NOMO-1 treated with DMSO at 0.1 percent for 48 hours (cell line): ENCODE measurements at regions not wholly inside any gene's neighbourhood (a gene's known extent, or its start where the extent isn't known, plus 50 kb on each side); places are given as distances from the start of the nearest gene placed in this dataset.
"Not testable (repeated sequence)": the region's sequence is repeated elsewhere in the genome, so short reads cannot be mapped to it uniquely, and the experiment has no call there.

ENCODE experiments used
- DNase-seq: peaks from one replicate; lab custom pipeline; 2025; ENCODE audit not compliant: unreplicated experiment; lab: John Stamatoyannopoulos, UW

GRCh38 chr2:35962585-35963146 is 392.9 kb upstream of the CRIM1 start:
- DNase-seq = no peak

- no peak for DNase-seq
These were observed 395.0 kb upstream of the CRIM1 start for GRCh38 chr2:35960596-35960995.

- DNase-seq = not testable (repeated sequence)
These were observed 398.5 kb upstream of the CRIM1 start for GRCh38 chr2:35957053-35957452.

- no peak for DNase-seq
These were observed 409.1 kb upstream of the CRIM1 start for GRCh38 chr2:35946478-35946877.

- no peak for DNase-seq
These were observed 416.7 kb upstream of the CRIM1 start for GRCh38 chr2:35938838-35939237.

- DNase-seq = no peak
These were observed 422.5 kb upstream of the CRIM1 start for GRCh38 chr2:35933031-35933430.

- no peak for DNase-seq
These were observed 423.2 kb upstream of the CRIM1 start for GRCh38 chr2:35932276-35932963.

GRCh38 chr2:35931626-35932025 is 424.0 kb upstream of the CRIM1 start:
- no peak for DNase-seq

- DNase-seq = no peak
These were observed 424.5 kb upstream of the CRIM1 start for GRCh38 chr2:35931115-35931514.

- no peak for DNase-seq
These were observed 426.0 kb upstream of the CRIM1 start for GRCh38 chr2:35929551-35929950.

GRCh38 chr2:35920061-35920460 is 435.5 kb upstream of the CRIM1 start:
- no peak for DNase-seq

- DNase-seq = no peak
These were observed 440.3 kb upstream of the CRIM1 start for GRCh38 chr2:35915261-35915660.

- no peak for DNase-seq
These were observed 463.6 kb upstream of the CRIM1 start for GRCh38 chr2:35891936-35892335.

GRCh38 chr2:35891528-35891927 is 464.1 kb upstream of the CRIM1 start:
- DNase-seq = no peak

- no peak for DNase-seq
These were observed 468.4 kb upstream of the CRIM1 start for GRCh38 chr2:35887146-35887545.

- DNase-seq = no peak
These were observed 481.7 kb upstream of the CRIM1 start for GRCh38 chr2:35873921-35874320.

GRCh38 chr2:35871672-35872071 is 483.9 kb upstream of the CRIM1 start:
- DNase-seq = no peak

- DNase-seq = no peak
These were observed 484.9 kb upstream of the CRIM1 start for GRCh38 chr2:35870713-35871112.

- no peak for DNase-seq
These were observed 491.4 kb upstream of the CRIM1 start for GRCh38 chr2:35864141-35864540.

GRCh38 chr2:35858216-35858615 is 497.4 kb upstream of the CRIM1 start:
- no peak for DNase-seq

GRCh38 chr2:35857498-35857897 is 498.1 kb upstream of the CRIM1 start:
- no peak for DNase-seq

GRCh38 chr2:35831385-35831784 is 524.2 kb upstream of the CRIM1 start:
- DNase-seq = no peak

GRCh38 chr2:35830833-35831232 is 524.7 kb upstream of the CRIM1 start:
- DNase-seq = no peak
